CD4-positive, alpha-beta T cell treated with Interleukin-2 at 100 ng/mL for 4 hours (primary cell): ENCODE measurements at regions not wholly inside any gene's neighbourhood (a gene's known extent, or its start where the extent isn't known, plus 50 kb on each side); places are given as distances from the start of the nearest gene placed in this dataset.
"Not testable (repeated sequence)": the region's sequence is repeated elsewhere in the genome, so short reads cannot be mapped to it uniquely, and the experiment has no call there.

ENCODE experiments used
- DNase-seq: peaks from one replicate; pipeline ENCODE4 v3.0.0-alpha.2; 2020; ENCODE audit warnings: low spot score

DNA sequence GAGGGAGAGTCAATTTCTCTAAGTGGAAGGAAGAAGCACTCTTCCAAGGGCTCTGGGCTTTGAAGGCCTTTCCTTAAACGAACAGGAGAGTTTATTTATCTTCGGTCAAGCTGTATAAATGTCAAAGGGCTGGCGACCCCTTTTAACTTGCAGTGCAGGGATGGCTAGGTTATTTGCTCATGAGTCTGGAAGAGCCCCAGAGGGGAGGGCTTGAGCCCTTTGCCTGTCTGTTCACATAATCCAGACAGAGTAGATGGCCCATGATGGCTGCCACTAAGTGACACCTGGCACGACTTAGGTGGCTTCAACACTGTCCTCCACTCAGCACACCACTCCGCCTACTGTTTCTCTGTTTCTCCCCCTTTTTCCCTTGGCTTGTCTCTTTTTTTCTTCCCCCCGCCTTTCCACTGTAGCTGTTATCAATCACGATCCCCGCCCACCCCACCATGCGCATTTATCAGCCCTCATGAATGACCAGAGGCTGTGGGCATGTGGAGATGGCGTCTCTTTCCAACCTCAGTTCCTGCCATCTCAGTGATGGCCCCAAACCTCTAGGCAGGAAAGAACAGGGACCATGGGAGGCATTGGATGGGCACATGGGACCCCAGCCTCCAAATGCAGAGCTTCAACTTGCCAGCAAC, 408.7 kb upstream of the TNRC6C start:
- no peak for DNase-seq

DNA sequence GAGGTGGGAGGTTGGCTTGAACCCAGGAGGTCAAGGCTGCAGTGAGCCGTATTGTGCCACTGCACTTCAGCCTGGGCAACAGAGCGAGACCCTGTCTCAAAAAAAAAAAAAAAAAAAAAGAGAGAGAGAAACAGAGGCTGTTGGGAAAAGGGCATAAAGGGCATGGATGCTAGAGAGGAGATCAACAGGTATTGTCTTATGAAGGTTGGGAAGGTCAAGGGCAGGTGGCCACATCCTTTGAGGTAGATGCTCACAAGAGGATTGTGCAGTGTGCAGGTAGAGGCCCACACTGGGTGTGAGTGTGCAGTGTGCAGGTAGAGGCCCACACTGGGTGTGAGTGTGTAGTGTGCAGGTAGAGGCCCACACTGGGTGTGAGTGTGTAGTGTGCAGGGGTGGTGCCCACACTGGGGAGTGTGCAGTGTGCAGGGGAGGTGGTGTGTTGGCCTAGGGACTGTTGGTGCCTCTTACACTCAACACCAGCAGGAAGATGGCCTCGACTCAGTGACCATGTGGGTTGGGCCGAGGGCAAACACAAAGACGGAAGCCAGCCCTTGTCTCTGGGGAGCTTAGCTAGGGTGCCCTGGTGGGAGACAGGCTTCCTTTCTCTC, 404.9 kb upstream of the TNRC6C start:
- DNase-seq: no peak

DNA sequence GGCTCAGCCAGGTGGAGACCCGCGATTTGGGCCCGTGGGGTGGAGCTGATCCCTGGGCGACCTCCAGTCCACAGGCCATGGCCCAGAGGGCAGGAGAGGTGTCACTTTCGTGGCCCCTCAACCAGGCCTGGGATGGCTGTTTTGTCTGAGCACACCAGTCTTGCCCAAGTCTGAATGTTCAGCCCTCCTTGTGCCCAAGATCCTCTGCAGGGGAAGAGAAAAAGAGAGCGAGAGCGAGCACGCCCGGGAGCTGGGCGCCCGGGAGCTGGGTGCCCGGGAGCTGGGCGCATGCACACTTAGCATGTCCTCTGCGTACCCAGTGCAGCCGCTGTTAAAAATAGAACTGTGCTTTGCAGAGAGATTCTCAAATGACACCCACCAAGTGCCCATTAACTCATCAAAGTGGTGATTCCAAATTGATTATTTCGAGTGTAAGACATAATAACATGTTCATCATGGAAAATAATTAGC, 403.3 kb upstream of the TNRC6C start:
- no peak for DNase-seq

DNA sequence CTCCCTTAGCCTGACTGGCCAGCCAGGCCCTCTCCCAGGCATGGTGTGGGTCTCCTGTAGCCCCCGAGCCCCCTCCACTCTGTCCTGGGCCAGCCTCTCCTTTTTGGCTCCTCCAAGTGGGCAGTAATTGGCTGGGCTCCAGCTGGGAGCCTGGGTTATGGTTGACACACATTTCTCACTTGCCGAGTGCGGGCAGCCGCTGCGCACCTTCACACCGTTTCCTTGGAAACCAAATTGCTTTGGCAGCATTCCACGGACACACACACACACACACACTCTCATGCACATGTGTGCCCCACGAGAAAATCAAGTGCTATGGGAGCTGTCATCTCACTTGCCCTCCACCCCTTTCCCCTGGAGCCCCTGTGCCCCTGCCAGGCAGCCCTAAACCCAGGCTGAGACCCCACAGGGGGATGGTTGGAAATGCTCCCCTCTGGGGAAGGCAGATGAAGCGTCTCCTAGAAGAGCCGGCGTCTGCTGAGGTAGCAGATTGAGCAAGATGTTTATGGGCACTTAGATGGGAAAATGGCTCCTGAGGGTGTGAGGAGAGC, 402.7 kb upstream of the TNRC6C start:
- DNase-seq: no peak

DNA sequence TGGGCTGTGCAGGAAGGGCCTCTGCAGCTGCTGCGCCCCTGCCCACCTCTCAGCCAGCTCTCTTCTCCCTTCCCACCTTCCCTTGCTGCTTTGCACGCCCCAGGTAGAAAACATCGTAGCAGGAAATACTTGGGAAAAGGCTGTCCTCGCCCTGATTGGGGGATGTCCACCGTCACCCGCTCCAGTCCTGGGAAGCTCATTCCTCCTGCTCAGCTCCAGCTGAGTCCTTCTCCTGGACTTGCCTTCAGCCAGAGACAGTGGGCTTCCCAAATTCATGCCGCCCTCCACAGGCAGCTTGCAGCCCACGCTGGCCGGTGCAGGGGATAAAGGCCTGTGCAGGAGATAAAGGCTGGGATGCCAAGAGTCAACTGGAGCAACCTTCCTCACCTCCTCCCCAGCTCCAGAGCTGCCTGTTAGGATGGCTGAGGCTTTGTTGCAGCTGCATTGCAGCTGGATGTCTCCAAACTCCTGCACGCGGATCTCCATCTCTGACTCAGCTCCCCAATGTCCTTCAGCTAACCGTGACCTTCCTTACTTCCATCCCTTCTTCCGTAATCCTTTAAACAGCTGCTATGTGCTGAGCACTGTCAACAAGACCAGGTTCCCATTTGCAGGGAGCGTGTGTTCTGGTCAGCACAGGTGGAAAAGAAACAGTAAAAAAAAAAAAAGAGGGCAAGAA, 402.0 kb upstream of the TNRC6C start:
- no peak for DNase-seq

DNA sequence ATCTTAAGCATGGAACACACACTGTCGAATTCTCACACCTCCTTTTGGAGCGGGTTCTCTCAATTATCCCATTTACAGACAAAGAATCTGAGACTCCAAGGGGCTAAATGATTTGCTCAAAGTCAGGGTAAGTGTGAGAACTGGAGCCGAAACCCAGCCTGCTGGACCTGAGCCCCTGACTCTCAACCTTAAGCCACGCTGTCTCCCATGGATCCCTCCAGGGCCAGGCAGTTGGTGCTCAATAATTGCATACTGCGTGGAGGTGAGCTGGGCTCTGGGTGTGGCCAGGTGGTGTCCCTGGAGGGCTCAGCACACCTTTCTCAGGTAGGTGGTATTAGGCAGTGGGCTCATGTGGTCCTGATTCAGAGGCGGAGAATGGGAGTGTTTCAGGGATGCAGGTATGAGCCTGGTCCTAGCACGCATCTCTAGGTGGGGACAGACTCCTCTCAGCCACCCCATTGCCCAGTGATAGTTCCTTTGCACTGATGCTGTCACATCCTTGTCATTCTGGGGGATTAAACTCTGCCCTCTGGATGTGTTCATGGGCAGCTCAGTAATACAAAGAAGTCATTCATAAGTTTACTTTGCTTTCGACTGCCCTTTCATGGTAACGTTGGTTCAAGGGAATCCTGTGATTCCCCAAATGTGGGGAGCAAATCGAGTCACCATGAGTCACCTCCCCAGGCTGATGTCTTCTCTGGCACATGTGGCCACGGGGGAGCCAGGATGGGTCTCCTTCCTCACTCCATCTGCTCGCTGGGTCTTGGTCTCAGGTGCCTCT, 399.5 kb upstream of the TNRC6C start:
- no peak for DNase-seq

DNA sequence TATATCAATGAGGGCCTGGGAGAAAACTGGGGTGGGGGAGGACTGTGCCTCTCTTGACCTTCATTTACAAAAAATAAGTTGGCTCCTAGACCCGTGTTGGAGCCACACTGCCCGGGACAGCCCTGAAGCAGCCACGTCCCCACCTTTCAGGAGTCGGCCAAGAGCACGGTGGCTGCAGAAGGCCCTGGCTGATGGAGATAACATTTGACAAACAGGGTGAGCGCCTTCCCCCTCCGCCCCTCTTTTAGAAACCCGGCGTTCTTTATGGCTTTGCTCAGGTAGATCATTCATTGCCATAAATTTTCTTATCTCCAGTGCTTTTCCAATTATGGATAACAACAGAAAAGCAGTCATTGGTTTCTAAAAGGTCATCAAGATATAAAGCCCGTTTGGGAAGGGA, 398.1 kb upstream of the TNRC6C start:
- no peak for DNase-seq

DNA sequence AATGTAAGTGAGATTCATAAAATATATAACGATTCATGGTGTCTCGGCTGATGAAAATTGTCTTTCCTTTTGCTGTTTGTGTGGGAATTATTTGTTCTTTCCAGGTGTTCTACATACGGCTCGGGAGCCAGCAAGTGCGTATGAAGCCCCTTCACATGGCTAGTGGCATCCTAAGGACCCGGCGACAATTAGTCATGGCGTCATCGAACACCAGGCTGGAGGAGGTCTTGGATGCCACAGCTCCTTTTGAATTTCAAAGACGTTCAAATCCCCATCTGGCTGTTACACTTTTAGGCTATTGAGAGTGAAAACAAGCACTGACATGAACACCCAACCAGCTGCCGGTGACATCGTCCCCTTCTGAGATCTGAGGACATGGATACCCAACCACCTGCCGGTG, 397.7 kb upstream of the TNRC6C start:
- no peak for DNase-seq

DNA sequence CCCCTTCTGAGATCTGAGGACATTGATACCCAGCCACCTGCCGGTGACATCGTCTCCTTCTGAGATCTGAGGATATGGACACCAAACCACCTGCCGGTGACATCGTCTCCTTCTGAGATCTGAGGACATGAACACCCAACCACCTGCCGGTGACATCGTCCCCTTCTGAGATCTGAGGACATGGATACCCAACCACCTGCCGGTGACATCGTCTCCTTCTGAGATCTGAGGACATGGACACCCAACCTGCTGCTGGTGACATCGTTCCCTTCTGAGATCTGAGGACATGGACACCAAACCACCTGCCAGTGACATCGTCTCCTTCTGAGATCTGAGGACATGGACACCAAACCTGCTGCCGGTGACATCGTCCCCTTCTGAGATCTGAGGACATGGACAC, 396.1 kb upstream of the TNRC6C start:
- DNase-seq: not testable (repeated sequence)

DNA sequence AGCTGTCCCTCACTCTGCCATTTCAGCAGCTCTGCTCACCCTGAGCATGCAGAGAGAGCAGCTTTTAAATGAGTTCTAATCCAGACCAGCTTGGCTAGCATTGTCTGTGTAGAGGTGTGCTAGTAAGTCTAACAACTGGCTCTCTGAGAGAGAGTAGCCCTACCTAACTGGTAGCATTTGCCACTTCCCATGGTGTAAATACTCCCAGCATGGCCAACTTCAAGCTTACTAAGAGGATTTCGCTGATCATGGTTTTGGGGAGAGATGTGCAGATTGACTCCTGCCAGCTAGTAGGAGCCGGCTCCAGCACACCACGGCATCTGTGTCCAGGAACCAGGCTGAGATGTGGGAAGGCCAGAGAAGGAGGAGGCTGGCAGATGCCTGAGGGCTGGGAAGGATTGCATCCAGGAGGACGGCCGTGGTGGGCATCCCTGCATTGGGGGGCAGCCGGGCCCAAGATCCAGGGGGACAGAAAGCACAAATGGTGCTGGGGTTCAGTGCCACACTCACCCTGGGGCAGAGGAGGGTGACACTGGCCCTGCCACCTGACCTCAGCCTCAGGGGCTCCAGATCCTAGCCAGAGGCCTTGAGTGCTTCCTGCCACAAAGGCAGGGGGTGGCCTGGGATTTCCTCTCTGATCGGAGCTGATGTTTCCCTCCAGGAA, 394.9 kb upstream of the TNRC6C start:
- no peak for DNase-seq

DNA sequence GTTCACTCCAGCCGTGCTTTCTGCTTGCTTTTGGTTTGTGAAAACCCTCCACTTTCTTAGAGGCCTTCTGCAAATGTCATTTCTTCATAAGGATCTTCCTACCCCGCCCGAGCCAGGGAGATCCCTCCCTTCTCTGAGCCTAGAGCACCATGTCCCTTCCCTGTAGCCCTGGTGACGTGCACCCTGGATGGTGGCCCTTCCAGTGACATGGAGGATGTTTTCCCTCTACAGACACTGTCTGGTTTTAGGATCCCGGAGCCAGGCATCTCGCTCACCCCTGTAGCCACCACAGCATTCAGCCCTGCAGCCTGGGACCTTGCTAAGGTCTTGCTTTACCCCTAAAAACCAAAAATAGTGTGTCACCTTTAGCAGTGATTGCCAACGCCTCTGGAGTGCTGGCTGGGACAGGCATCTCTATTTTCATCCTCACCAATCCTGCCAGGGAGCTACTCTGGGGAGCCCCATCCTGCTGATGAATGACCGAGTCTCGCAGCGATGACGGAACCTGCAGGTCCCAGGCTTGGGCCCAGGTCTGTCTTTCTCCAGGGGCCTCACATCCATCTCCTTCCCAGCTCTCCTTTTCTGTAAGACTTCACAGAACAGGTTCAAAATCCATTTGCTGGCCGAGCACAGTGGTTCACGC, 394.1 kb upstream of the TNRC6C start:
- DNase-seq: no peak

DNA sequence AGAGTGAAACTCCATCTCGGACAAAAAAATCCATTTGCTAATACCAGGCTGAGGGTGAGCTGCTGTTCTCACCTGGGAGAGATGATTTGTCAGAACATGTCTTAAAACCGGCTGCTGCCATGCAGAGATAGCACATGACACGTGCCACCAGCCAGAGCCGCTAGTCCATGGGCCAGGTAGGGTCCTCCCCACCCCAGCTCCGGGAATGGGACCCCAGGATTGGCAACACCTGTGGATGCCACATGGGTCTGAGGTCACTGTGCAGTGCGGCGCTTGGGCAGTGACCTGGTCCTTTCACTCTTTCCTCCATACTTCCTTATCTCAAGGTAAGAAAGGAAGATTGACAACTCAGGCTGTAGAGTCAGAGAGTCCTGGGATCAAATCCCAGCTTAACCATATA, 393.3 kb upstream of the TNRC6C start:
- DNase-seq: no peak

DNA sequence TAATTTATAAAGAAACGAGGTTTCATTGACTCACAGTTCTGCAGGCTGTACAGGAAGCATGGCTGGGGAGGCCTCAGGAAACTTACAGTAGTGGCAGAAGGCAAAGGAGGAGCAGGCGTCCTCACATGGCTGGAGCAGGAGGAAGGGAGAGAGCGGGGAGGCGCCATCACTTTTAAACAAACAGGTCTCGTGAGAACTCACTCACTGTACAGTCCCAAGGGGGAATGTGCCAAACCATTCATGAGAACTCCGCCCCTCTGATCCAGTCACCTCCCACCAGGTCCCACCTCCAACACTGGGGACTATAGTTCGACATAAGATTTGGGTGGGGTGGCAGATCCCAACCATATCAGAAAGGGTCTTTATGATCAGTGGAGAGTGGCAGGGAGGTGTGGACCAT, 392.4 kb upstream of the TNRC6C start:
- DNase-seq: no peak

DNA sequence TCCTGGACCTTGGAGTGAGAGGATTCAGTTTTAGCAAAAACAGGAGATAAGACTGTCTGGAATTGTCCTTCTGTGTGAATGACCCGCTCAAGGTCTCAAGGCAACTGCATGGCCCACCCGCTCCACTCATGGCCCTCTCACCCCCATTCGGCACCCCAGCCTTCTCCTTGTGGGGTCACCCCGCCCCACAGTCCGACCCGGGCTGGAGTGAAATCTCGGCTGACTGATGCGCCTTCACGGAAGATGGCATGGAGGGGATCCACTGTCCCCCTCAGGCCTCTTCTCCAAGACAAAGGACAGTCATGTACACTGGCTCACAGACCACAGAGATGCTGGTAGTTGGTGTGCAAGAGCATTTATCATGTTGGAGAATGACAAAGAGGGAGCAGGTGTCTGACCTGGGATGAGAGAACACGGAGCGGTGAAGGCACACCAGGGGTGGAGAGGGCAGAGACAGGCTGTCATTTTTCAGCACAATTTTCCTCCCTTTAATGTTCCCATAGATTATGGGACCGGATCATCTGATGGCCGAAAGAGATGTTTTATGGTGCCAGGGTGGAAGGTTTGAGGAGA, 391.9 kb upstream of the TNRC6C start:
- no peak for DNase-seq

DNA sequence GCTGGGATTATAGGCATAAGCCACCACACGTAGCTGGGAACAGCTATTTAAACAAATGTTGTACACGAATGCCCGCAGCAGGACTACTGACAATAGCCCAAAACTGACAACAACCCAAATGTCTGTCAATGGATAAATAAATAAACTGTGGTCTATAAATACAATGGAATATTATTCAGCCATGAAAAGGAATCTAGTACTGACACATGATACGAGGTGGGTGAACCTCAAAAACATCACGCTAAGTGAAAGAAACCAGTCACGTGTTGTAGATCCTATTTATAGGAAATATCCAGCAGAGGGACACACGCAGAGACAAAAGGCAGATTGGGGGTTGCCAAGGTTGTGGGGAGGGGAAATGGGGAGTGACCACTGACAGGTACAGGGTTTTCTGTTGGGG, 390.0 kb upstream of the TNRC6C start:
- DNase-seq: no peak

DNA sequence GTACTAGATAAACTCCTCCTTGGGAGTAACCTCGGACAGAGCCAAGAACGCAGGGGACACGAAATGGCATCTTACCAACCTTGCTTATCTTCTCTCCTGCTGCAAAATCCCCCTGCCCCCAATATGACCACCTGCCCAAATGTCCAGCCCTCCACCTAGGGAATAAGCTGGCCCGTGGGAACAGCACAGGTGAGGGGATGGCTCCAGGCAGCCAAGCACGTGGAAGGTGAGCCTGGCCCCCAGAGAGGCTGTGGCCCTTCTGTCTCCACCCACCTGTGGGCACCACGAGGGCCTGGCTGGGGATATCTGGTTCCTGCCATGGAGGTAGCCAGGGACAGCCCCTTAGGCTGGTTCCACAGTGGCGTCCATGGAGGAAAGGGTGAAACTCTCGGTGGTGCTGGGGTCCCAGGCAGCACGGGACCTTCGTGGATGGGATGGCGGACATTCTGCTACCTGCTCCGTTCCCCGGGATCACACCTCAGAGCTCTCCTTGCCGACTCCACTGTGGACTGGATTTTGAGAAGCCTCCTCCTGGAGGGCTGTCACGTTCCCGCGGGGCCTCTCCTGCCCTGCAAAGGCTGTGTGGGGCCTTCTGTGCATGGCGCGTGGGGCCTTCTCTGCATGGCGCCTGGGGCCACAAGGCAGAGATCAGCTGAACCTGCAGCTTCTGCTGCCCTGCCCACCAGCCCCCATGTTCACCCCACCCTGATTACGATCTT, 388.5 kb upstream of the TNRC6C start:
- DNase-seq: no peak

DNA sequence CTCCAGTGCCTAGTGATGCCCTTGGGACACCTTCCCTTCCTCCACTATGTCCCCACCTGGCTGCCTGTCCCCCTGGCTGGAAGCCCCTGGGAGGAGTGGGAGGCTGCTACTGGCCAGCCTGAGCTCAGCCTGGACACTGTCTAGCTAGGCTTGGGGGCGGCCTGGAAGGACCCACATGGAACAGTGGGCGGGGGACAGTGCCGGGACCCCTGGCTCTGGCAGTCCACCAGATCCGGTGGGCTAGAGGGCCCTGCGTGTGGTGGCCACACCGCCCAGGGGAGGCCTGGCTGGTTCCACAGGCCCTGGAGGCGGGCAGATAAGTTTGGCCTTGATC, 388.0 kb upstream of the TNRC6C start:
- DNase-seq: no peak

DNA sequence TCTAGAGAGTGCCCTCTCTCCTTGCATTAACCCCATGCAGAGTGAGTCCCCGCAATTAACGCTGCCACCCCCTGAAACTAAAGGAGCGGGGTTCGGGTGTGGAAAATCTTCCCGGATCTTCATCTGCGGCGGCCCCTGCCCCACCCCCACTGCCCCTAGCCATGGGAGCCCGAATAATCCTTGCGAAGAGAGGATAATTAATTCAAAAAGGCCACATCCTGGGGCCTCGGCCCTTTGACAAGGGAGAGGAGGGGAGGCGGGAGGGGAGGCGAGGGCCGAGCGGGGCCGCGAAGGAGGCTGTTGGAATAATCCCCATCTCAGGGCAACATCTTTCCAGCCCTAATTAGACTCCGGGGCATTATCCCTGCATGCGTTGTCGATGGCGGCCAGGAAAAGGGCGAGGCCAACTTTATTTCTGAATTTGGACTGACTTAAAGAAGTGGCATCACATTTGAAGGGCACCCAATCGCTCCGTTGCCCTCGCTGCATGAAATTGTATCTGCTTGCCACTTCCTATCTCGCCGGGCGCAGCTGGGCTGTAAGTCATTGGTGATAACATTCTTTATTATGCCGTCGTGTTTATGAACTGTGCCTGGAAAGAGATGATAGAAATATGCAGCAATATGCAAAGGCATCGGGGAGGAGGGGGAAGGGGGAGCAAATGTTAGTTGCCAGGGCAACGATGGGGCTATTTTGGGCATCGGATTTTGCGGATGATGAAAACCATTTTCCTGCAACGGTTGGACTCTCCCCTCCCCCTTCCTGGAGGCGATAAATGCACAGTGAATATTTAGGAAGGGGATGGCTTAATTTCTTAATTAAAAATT, 387.1 kb upstream of the TNRC6C start:
- peak; percentile 7 for DNase-seq

DNA sequence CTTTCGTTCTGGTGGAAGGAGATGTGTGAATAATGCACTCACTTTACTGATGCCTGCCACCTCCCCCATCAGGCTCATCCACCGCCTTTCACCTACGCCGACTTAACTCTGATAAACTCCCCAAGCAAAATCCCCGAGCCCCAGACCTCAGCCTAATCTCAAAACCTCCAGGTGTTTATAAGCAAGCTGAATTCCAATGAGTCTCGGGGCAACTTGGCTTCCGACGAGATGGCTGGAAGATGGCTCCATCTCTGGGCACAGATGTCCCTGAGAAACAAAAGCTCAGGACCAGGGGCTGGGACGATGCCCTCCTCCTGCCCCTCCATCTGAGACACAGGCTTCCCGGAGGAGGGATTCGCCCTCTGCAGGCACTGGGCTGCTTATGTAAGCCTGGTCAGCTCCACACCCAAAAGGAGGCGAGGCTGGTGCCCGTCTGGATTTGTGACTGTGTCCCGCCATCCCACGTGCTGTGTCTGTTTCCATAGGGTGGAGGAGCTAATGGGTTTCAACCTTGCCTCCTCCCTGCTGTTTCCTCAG, 386.4 kb upstream of the TNRC6C start:
- DNase-seq: no peak
